ENCODE measurements at regions not wholly inside any gene's neighbourhood (a gene's known extent, or its start where the extent isn't known, plus 50 kb on each side); places are given as distances from the start of the nearest gene placed in this dataset.

GRCh38 chr2:242029422-242030225, 160.1 kb downstream of the RTP5 start:
- no peaks in the 10 kb centered on the region for H3K9me3 ChIP-seq
- intact Hi-C loops (cut with DNase I), result no loop called here
- H3K27me3 ChIP-seq, result peaks cover 0 to 9% (median 6%) of the 10 kb centered on the region in 3 donors
- 80 to 84% methylated on average over 21 of the region's 21 CpGs for WGBS, 2 donors
- TF ChIP-seq POLR2A (IDR thresholded peaks at IDR 0.05) (no peak), CTCF (IDR thresholded peaks at IDR 0.05) (no peak), EP300 (IDR thresholded peaks at IDR 0.05) (no peak), POLR2AphosphoS5 (IDR thresholded peaks at IDR 0.05) (no peak)
- DNase-seq, result peak; percentile 37
- H3K4me1 ChIP-seq, result no peaks in the 10 kb centered on the region
- no peaks in the 10 kb centered on the region for H3K36me3 ChIP-seq
- H3K4me3 ChIP-seq, result no peak overlapping the region
- no peak overlapping the region for H3K27ac ChIP-seq

GRCh38 chr2:242030226-242030575, 160.7 kb downstream of the RTP5 start:
- WGBS, 2 donors, result 91 to 92% methylated on average over 9 of the region's 9 CpGs
- Histone ChIP-seq H3K9me3 (no peaks in the 10 kb centered on the region), H3K27ac (no peak overlapping the region), H3K4me1 (no peaks in the 10 kb centered on the region), H3K36me3 (no peaks in the 10 kb centered on the region), H3K27me3 (peaks cover 0 to 4% (median 2%) of the 10 kb centered on the region in 3 donors), H3K4me3 (no peak overlapping the region)
- no peak for TF ChIP-seq POLR2AphosphoS5 (IDR thresholded peaks at IDR 0.05)
- TF ChIP-seq EP300 (IDR thresholded peaks at IDR 0.05), result no peak
- TF ChIP-seq POLR2A (IDR thresholded peaks at IDR 0.05), result no peak
- no peak for TF ChIP-seq CTCF (IDR thresholded peaks at IDR 0.05)
- peak; percentile 36 for DNase-seq
- intact Hi-C loops (cut with DNase I), result no loop called here

- Histone ChIP-seq H3K36me3 (no peaks in the 10 kb centered on the region), H3K4me3 (no peak overlapping the region), H3K4me1 (no peaks in the 10 kb centered on the region), H3K9me3 (no peaks in the 10 kb centered on the region), H3K27me3 (peaks cover 0 to 4% (median 0%) of the 10 kb centered on the region in 3 donors), H3K27ac (no peak overlapping the region)
- TF ChIP-seq EP300 (IDR thresholded peaks at IDR 0.05) (no peak), POLR2AphosphoS5 (IDR thresholded peaks at IDR 0.05) (no peak), CTCF (IDR thresholded peaks at IDR 0.05) (no peak)
- peak; percentile 41 for DNase-seq
- intact Hi-C loops (cut with DNase I), result no loop called here
- 47 to 80% methylated on average over 12 of the region's 12 CpGs for WGBS, 2 donors
These were observed 161.3 kb downstream of the RTP5 start for GRCh38 chr2:242030858-242031257.

- Histone ChIP-seq H3K36me3 (no peaks in the 10 kb centered on the region), H3K27ac (no peak overlapping the region), H3K4me1 (no peaks in the 10 kb centered on the region), H3K9me3 (no peaks in the 10 kb centered on the region), H3K27me3 (peaks cover 0 to 7% (median 0%) of the 10 kb centered on the region in 3 donors), H3K4me3 (no peak overlapping the region)
- 51 to 69% methylated on average over 20 of the region's 20 CpGs for WGBS, 2 donors
- no peak for TF ChIP-seq POLR2AphosphoS5 (IDR thresholded peaks at IDR 0.05)
- no peak for TF ChIP-seq CTCF (IDR thresholded peaks at IDR 0.05)
- TF ChIP-seq EP300 (IDR thresholded peaks at IDR 0.05), result no peak
- no peak for TF ChIP-seq POLR2A (IDR thresholded peaks at IDR 0.05)
- peak; percentile 39 for DNase-seq
- intact Hi-C loops (cut with DNase I), result no loop called here
These were observed 162.0 kb downstream of the RTP5 start for GRCh38 chr2:242031481-242032019.
